Loucy (cell line): ENCODE measurements at regions not wholly inside any gene's neighbourhood (a gene's known extent, or its start where the extent isn't known, plus 50 kb on each side); places are given as distances from the start of the nearest gene placed in this dataset.
"Not testable (repeated sequence)": the region's sequence is repeated elsewhere in the genome, so short reads cannot be mapped to it uniquely, and the experiment has no call there.

ENCODE experiments used
- H2AFZ ChIP-seq: fragments of 200-600 bp; sonication (generic); 2 replicates; pipeline ENCODE4 v1.6.0; 2016; ENCODE audit warnings: antibody characterized with exemption, mild to moderate bottlenecking, low read length, moderate library complexity
- H3F3A ChIP-seq: fragments of 200-600 bp; 2 replicates; pipeline ENCODE4 v1.6.0; 2016; ENCODE audit warnings: antibody characterized with exemption, low read depth, mild to moderate bottlenecking
- H3K27me3 ChIP-seq: fragments of 200-600 bp; sonication (generic); 2 replicates; pipeline ENCODE4 v1.6.1; 2014; ENCODE audit warnings: low read length, mild to moderate bottlenecking; ENCODE audit not compliant: insufficient read depth, poor library complexity, severe bottlenecking
- H3K36me3 ChIP-seq: fragments of 200-600 bp; sonication (generic); 2 replicates; pipeline ENCODE4 v1.6.1; 2016; ENCODE audit warnings: low read length; ENCODE audit not compliant: insufficient read depth
- H3K4me1 ChIP-seq: fragments of 200-600 bp; sonication (generic); 2 replicates; pipeline ENCODE4 v1.5.1; 2014; ENCODE audit warnings: low read length, mild to moderate bottlenecking; ENCODE audit not compliant: insufficient read depth, poor library complexity, severe bottlenecking
- H3K4me2 ChIP-seq: fragments of 200-600 bp; sonication (generic); 2 replicates; pipeline ENCODE4 v1.6.0; 2014; ENCODE audit warnings: antibody characterized with exemption, low read length, low read depth, mild to moderate bottlenecking; ENCODE audit not compliant: poor library complexity, severe bottlenecking
- H3K4me3 ChIP-seq: fragments of 200-600 bp; sonication (generic); 2 replicates; pipeline ENCODE4 v1.5.1; 2014; ENCODE audit warnings: low read length, mild to moderate bottlenecking, mixed read lengths; ENCODE audit not compliant: poor library complexity, severe bottlenecking
- H3K79me2 ChIP-seq: fragments of 200-600 bp; sonication (generic); 2 replicates; pipeline ENCODE4 v1.6.1; 2014; ENCODE audit warnings: low read length; ENCODE audit not compliant: insufficient read depth
- H3K9ac ChIP-seq: fragments of 200-600 bp; sonication (generic); 2 replicates; pipeline ENCODE4 v1.6.0; 2014; ENCODE audit warnings: mild to moderate bottlenecking, low read depth, low read length, moderate library complexity; ENCODE audit not compliant: poor library complexity, severe bottlenecking
- H3K9me2 ChIP-seq: fragments of 200-600 bp; sonication (generic); replicated peaks from 2 replicates; pipeline ENCODE4 v1.6.1; 2016; ENCODE audit warnings: low read depth, low read length, mixed read lengths
- H3K9me3 ChIP-seq: fragments of 200-600 bp; sonication (generic); 2 replicates; pipeline ENCODE4 v1.6.1; 2014; ENCODE audit warnings: mild to moderate bottlenecking, antibody characterized with exemption, low read length, low read depth; ENCODE audit not compliant: insufficient read depth
- H4K20me1 ChIP-seq: fragments of 200-600 bp; sonication (generic); 2 replicates; pipeline ENCODE4 v1.6.0; 2014; ENCODE audit warnings: antibody characterized with exemption, low read length, mild to moderate bottlenecking; ENCODE audit not compliant: insufficient read depth, poor library complexity, severe bottlenecking
- EZH2phosphoT487 ChIP-seq: fragments of 200-600 bp; IDR thresholded peaks from 2 replicates; pipeline ENCODE4 v1.6.1; 2018; ENCODE audit warnings: antibody characterized with exemption, mild to moderate bottlenecking, moderate library complexity, borderline replicate concordance
- TF ChIP-seq, protein P1 (sequence below): fragments of 200-600 bp; sonication (generic); conservative IDR thresholded peaks from 2 replicates; pipeline ENCODE4 v1.5.1; 2014; ENCODE audit warnings: mild to moderate bottlenecking, antibody characterized with exemption, low read length

DNA sequence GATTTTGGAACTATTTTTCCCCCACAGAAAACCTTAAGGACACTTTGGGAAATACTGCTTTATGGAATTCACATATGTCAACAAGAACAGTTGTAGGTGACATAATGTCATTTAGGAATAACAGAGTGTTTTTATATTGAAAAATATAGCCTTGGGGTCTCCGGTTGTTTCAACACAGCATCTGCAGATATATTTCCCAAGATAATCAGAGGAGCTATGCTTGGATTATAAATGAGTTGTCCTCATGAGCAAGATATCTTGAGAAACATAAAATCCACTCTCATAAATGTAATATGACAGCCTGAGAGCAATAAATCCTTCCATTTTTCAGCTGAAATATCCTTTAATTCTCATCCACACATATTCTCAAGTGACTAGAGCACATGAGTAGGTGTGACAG, 473.7 kb upstream of the LMCD1 start:
- H3F3A ChIP-seq, result no peaks in the 10 kb centered on the region
- H3K27me3 ChIP-seq, result no peaks in the 10 kb centered on the region
- H3K9me3 ChIP-seq, result peaks cover 3% of the 10 kb centered on the region; the same call in 1 of the 2 replicates
- TF ChIP-seq, protein P1, sequence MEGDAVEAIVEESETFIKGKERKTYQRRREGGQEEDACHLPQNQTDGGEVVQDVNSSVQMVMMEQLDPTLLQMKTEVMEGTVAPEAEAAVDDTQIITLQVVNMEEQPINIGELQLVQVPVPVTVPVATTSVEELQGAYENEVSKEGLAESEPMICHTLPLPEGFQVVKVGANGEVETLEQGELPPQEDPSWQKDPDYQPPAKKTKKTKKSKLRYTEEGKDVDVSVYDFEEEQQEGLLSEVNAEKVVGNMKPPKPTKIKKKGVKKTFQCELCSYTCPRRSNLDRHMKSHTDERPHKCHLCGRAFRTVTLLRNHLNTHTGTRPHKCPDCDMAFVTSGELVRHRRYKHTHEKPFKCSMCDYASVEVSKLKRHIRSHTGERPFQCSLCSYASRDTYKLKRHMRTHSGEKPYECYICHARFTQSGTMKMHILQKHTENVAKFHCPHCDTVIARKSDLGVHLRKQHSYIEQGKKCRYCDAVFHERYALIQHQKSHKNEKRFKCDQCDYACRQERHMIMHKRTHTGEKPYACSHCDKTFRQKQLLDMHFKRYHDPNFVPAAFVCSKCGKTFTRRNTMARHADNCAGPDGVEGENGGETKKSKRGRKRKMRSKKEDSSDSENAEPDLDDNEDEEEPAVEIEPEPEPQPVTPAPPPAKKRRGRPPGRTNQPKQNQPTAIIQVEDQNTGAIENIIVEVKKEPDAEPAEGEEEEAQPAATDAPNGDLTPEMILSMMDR, result no peak
- TF ChIP-seq EZH2phosphoT487, result no peak
- H3K79me2 ChIP-seq, result no peaks in the 10 kb centered on the region
- H2AFZ ChIP-seq, result no peak overlapping the region
- no peak overlapping the region for H3K4me3 ChIP-seq
- no peak overlapping the region for H3K9ac ChIP-seq
- H3K4me2 ChIP-seq, result no peak overlapping the region
- no peaks in the 10 kb centered on the region; the same call in 1 of the 2 replicates for H3K9me2 ChIP-seq
- no peaks in the 10 kb centered on the region for H4K20me1 ChIP-seq
- no peaks in the 10 kb centered on the region for H3K4me1 ChIP-seq
- no peaks in the 10 kb centered on the region for H3K36me3 ChIP-seq

DNA sequence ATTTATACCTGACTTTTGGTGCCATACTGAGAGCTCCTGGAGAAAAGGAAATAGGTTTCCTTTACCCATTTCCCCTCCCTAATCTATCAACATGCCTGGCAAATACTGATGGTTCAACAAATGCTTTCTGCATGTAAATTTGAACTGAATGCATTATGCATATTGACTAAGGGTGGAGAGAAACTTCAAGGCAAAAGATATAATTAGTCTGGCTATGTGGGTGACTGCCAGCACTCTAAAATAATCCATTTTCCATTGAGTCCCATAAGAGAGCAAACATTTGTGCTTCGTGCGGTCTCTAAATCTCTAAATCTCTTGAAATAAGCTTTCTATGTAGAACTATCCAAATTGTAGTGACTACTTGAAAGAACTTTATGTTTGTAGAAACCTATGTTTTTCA, 451.3 kb upstream of the LMCD1 start:
- H3K4me1 ChIP-seq, result no peaks in the 10 kb centered on the region
- no peak for TF ChIP-seq EZH2phosphoT487
- TF ChIP-seq, protein P1, result no peak
- H3K36me3 ChIP-seq, result no peaks in the 10 kb centered on the region
- H4K20me1 ChIP-seq, result no peaks in the 10 kb centered on the region
- no peaks in the 10 kb centered on the region for H3F3A ChIP-seq
- H3K9me3 ChIP-seq, result no peaks in the 10 kb centered on the region; the same call in 1 of the 2 replicates
- no peak overlapping the region for H3K9ac ChIP-seq
- H3K4me2 ChIP-seq, result no peak overlapping the region
- no peaks in the 10 kb centered on the region for H3K9me2 ChIP-seq
- no peak overlapping the region for H2AFZ ChIP-seq
- no peak overlapping the region for H3K4me3 ChIP-seq
- H3K79me2 ChIP-seq, result no peaks in the 10 kb centered on the region
- H3K27me3 ChIP-seq, result no peaks in the 10 kb centered on the region

DNA sequence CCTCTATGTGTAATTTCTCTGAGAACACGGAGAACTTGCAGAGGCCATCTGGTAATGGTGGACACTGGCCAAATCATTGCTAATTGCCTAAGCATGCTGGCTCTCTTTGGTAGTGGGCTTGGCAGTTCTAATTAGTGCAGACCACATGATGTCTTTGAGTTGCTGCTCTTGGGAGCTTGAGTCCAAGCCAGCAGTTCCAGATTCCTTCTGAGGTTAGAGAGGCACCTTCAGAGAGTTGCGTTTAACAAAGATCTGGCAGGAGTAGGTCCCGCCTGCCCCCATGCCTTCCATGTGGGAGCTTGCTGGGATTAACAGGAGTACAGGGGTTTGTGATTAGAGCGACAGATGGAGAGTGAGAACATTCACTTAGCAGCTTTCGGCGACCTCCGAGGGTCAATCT, 449.0 kb upstream of the LMCD1 start:
- no peaks in the 10 kb centered on the region; the same call in 1 of the 2 replicates for H3K9me3 ChIP-seq
- TF ChIP-seq, protein P1, result no peak
- no peak for TF ChIP-seq EZH2phosphoT487
- H3K79me2 ChIP-seq, result no peaks in the 10 kb centered on the region
- no peaks in the 10 kb centered on the region for H3F3A ChIP-seq
- no peak overlapping the region for H3K4me3 ChIP-seq
- no peaks in the 10 kb centered on the region for H3K27me3 ChIP-seq
- no peaks in the 10 kb centered on the region for H3K4me1 ChIP-seq
- no peak overlapping the region for H2AFZ ChIP-seq
- H3K36me3 ChIP-seq, result no peaks in the 10 kb centered on the region
- no peaks in the 10 kb centered on the region for H4K20me1 ChIP-seq
- no peaks in the 10 kb centered on the region for H3K9me2 ChIP-seq
- no peak overlapping the region for H3K9ac ChIP-seq
- H3K4me2 ChIP-seq, result no peak overlapping the region

DNA sequence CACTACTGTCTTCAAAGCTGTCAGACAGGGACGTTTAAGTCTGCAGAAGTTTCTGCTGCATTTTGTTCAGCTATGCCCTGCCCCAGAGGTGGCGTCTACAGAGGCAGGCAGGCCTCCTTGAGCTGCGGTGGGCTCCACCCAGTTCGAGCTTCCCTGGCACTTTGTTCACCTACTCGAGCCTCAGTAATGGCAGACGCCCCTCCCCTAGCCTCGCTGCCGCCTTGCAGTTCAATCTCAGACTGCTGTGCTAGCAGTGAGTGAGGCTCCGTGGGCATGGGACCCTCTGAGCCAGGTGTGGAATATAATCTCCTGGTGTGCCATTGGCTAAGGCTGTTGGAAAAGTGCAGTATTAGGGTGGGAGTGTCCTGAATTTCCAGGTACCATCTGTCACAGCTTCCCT, 433.5 kb upstream of the LMCD1 start:
- not testable (repeated sequence) for H3K4me1 ChIP-seq, H3K9me3 ChIP-seq, H3K4me2 ChIP-seq, H3K79me2 ChIP-seq, H3K9me2 ChIP-seq, H2AFZ ChIP-seq, H3K9ac ChIP-seq, H3K27me3 ChIP-seq, H4K20me1 ChIP-seq, H3F3A ChIP-seq, H3K36me3 ChIP-seq, H3K4me3 ChIP-seq
